OCI-LY3 (cell line): ENCODE measurements at regions not wholly inside any gene's neighbourhood (a gene's known extent, or its start where the extent isn't known, plus 50 kb on each side); places are given as distances from the start of the nearest gene placed in this dataset.

Experiments used
- CTCF ChIP-seq: fragments of 200-600, 300-600 bp; sonication (generic); IDR thresholded peaks from 2 replicates; pipeline ENCODE4 v1.5.1; 2014; ENCODE audit warnings: antibody characterized with exemption, low read length, low read depth
- EZH2phosphoT487 ChIP-seq: fragments of 200-600 bp; shearing (Covaris generic); IDR thresholded peaks from 2 replicates; pipeline ENCODE4 v1.6.1; 2018; ENCODE audit warnings: antibody characterized with exemption, mixed run types, low read depth

GRCh38 chr2:48854681-48855080 is 99.2 kb upstream of the LHCGR start:
- TF ChIP-seq CTCF = no peak
- TF ChIP-seq EZH2phosphoT487 = no peak
